GM13977 (cell line): ENCODE measurements at regions not wholly inside any gene's neighbourhood (a gene's known extent, or its start where the extent isn't known, plus 50 kb on each side); places are given as distances from the start of the nearest gene placed in this dataset.

ENCODE experiments used
- DNase-seq: peaks from one replicate; pipeline ENCODE4 v3.0.0; 2012; ENCODE audit warnings: low spot score
- CTCF ChIP-seq: IDR thresholded peaks from 2 replicates; pipeline ENCODE4 v1.5.1; 2012; ENCODE audit warnings: mild to moderate bottlenecking, control low read depth; ENCODE audit not compliant: insufficient read depth; ENCODE audit errors: extremely low read depth, missing control alignments
- in situ Hi-C: fragments of 300-500 bp; cut with MboI; formaldehyde crosslinking; loops from one replicate; pipeline ENCODE4 v1.12.0; 2022; ENCODE audit warnings: low sequenced_read_pairs, low pct_unique_long_range_greater_than_20kb, mixed read lengths, inconsistent platforms; ENCODE audit not compliant: unreplicated experiment

GRCh38 chr7:24408798-24409430 lies 124.9 kb downstream of the NPY start:
- in situ Hi-C loops = loop anchor here (10.0 kb wide), 1 partner anchor 256 kb away; no protein-coding TSS in a partner anchor
- no peak for TF ChIP-seq CTCF
- no peak for DNase-seq

DNA sequence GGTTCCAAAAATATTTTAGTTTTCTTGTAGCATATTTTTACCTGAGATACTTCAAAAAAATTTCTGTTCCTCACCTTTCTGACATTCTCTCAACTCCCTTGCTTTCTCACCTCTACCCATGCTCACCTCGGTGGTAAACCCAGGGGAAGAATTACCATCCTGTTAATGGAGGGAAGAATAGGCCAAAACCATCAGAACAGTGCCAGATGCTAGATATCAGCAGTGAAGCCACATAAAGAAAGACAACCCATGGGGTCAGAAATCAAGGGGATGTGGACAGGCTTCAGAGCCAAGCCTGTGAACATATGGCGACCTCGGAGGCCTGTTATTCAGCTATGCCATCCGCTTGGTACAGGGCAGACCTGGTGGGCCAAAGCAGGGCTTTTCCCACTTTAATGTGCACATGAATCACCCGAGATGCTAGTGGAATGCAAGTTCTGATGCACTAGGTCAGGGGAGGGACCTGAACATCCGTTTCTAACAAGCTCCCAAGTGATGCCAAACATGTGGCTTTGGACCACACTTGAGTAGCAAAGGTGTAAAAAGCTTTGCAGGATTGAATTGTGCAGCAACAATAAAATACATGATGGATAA lies 125.5 kb downstream of the NPY start:
- in situ Hi-C loops = loop anchor here (10.0 kb wide), 1 partner anchor 255 kb away; no protein-coding TSS in a partner anchor
- TF ChIP-seq CTCF = no peak
- DNase-seq = no peak

DNA sequence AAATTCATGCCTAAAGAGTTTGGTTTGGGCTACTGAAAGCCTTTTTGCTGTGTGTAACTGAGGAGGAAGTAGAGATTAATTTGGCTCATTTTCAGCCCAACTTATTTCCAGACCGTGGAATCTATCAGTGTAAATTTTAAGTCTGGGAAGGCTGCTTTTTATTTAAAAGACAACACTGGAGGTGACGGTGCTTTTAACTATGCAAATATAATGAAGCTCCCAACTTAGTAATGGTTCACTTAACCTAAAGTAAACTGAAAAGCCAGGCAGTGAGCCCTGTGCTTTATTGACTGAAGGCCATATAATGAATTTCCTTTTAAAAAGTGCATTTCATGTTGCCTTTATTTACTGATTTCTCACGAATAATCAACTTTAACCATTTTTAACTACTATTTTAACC lies 127.2 kb downstream of the NPY start:
- no peak for DNase-seq
- in situ Hi-C loops = no loop called here
- no peak for TF ChIP-seq CTCF

DNA sequence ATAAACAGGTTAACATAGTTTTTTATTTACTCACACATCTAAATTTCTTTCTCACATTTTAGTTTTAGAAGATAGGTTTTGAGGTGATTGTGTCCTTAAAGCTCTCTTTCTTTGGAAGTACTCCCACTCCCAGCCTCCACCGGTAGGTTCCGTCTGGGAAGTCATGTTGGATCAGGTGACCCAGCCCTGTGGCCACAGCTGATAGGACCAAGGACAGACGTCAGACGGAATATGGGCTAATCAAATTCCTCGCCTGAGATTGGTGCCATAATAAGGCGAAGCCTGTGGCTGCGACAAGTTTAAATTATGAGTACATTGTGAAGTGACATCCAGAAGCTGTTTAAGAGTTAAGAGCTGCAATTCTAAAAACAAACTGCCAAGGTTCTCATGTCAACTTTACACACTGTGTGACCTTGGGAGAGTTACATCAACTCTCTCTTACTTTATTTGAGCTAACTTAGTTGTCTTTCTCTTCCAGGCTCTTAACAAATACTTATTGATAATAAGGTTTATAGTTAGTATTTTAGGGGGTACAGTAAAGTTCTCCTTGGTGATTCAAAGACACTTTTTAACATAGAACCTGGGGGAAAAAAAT lies 133.6 kb downstream of the NPY start:
- no peak for DNase-seq
- in situ Hi-C loops = no loop called here
- TF ChIP-seq CTCF = no peak

DNA sequence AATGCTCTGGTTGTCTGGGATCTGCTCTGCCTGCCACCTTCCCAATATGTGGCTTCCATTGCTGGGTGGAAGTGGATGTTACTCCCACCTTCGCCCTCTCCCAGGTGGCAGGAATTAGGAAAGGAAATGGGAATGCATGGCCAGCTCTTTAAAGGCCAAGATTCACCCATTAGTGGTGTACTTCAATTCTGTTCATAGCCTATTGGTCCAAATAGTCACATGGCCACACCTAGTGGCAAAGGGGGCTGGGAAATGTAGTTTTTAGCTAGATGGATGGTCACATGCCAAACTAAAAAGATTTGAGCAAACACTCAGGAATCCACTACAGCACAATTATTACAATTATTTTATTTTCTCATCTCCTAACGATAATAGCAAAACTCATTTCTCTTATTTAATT lies 135.1 kb downstream of the NPY start:
- no peak for DNase-seq
- no peak for TF ChIP-seq CTCF
- in situ Hi-C loops = no loop called here

GRCh38 chr7:24419511-24419910 lies 135.5 kb downstream of the NPY start:
- in situ Hi-C loops = no loop called here
- no peak for DNase-seq
- no peak for TF ChIP-seq CTCF
